ENCODE measurements at regions not wholly inside any gene's neighbourhood (a gene's known extent, or its start where the extent isn't known, plus 50 kb on each side); places are given as distances from the start of the nearest gene placed in this dataset.

GRCh38 chr16:51705142-51705541 is 554.1 kb upstream of the SALL1 start:
- no peak for DNase-seq

GRCh38 chr16:51701025-51701424 is 550.0 kb upstream of the SALL1 start:
- DNase-seq: no peak

GRCh38 chr16:51699686-51700396 is 548.8 kb upstream of the SALL1 start:
- no peak for DNase-seq

GRCh38 chr16:51698647-51699046 is 547.6 kb upstream of the SALL1 start:
- no peak for DNase-seq

GRCh38 chr16:51697454-51697853 is 546.4 kb upstream of the SALL1 start:
- no peak for DNase-seq

- DNase-seq: no peak
Observed at GRCh38 chr16:51696376-51696775, 545.3 kb upstream of the SALL1 start.

- no peak for DNase-seq
Observed at GRCh38 chr16:51691109-51691508, 540.0 kb upstream of the SALL1 start.

GRCh38 chr16:51685498-51685897 is 534.4 kb upstream of the SALL1 start:
- no peak for DNase-seq

- DNase-seq: no peak
Observed at GRCh38 chr16:51683882-51684281, 532.8 kb upstream of the SALL1 start.

GRCh38 chr16:51682905-51683304 is 531.8 kb upstream of the SALL1 start:
- no peak for DNase-seq

GRCh38 chr16:51674615-51675014 is 523.5 kb upstream of the SALL1 start:
- DNase-seq: no peak

GRCh38 chr16:51670527-51670926 is 519.5 kb upstream of the SALL1 start:
- no peak for DNase-seq

GRCh38 chr16:51666821-51667220 is 515.8 kb upstream of the SALL1 start:
- no peak for DNase-seq

GRCh38 chr16:51666074-51666473 is 515.0 kb upstream of the SALL1 start:
- DNase-seq: no peak

- no peak for DNase-seq
Observed at GRCh38 chr16:51665436-51665998, 514.4 kb upstream of the SALL1 start.

GRCh38 chr16:51658531-51658930 is 507.5 kb upstream of the SALL1 start:
- DNase-seq: no peak

- DNase-seq: peak; percentile 30
Observed at GRCh38 chr16:51657848-51658247, 506.8 kb upstream of the SALL1 start.

GRCh38 chr16:51655249-51655648 is 504.2 kb upstream of the SALL1 start:
- no peak for DNase-seq

- DNase-seq: no peak
Observed at GRCh38 chr16:51651061-51651466, 500.0 kb upstream of the SALL1 start.

GRCh38 chr16:51649631-51650030 is 498.6 kb upstream of the SALL1 start:
- no peak for DNase-seq

GRCh38 chr16:51648526-51648925 is 497.5 kb upstream of the SALL1 start:
- DNase-seq: no peak

- DNase-seq: no peak
Observed at GRCh38 chr16:51641191-51641765, 490.2 kb upstream of the SALL1 start.

GRCh38 chr16:51640196-51640595 is 489.1 kb upstream of the SALL1 start:
- no peak for DNase-seq

- DNase-seq: no peak
Observed at GRCh38 chr16:51638339-51639135, 487.5 kb upstream of the SALL1 start.
